Peyer's patch (tissue), 4 donors: ENCODE measurements at regions not wholly inside any gene's neighbourhood (a gene's known extent, or its start where the extent isn't known, plus 50 kb on each side); places are given as distances from the start of the nearest gene placed in this dataset.

Experiments
- POLR2A ChIP-seq, 2 donors: fragments of 450-650 bp; IDR thresholded peaks; one replicate each; pipeline ENCODE4 v1.5.1; 2017; ENCODE audit warnings: antibody characterized with exemption in 2 of 2, mild to moderate bottlenecking in 2 of 2, moderate library complexity in 2 of 2
- TF ChIP-seq, protein P1 (sequence below), 6 experiments: fragments of 450-650 bp in 4 of 6; fragments of 200-600 bp in 2 of 6; sonication (generic) in 1 of 6; IDR thresholded peaks; one replicate each; pipeline ENCODE4 v1.5.1; 2017 to 2019; ENCODE audit warnings: antibody characterized with exemption in 6 of 6, mild to moderate bottlenecking in 3 of 6, moderate library complexity in 1 of 6

DNA sequence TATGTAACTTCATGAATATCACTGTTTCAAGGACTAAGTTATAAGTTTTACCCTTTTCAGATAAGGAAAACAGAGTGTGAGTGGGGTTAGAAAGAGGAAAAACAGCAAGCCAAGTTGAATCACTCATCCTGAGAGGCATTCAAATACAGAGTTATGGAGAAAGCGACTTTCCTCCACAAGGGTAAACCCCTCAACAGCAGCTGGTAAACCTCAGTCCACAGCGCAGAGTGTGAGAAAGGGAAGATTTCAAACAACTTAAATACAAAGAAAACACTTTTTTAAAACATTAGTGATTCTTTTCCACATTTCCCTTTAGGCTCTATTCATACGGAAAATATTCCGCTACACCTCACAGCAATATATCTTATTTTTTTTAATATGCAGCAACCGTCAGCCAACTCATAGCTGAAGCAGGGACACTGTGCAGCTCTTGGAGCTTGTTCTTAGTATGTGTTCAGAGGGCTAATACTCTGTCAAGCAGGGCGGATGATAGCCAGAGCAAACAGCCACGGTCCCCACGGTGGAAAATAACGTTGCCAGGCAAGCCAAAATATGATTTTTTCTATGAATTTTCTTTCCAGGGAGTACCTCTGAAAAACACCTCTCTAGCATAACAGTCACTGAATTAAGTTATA is 488.9 kb upstream of the FAT1 start:
- TF ChIP-seq POLR2A (IDR thresholded peaks at IDR 0.05), result no peak
- TF ChIP-seq, protein P1, sequence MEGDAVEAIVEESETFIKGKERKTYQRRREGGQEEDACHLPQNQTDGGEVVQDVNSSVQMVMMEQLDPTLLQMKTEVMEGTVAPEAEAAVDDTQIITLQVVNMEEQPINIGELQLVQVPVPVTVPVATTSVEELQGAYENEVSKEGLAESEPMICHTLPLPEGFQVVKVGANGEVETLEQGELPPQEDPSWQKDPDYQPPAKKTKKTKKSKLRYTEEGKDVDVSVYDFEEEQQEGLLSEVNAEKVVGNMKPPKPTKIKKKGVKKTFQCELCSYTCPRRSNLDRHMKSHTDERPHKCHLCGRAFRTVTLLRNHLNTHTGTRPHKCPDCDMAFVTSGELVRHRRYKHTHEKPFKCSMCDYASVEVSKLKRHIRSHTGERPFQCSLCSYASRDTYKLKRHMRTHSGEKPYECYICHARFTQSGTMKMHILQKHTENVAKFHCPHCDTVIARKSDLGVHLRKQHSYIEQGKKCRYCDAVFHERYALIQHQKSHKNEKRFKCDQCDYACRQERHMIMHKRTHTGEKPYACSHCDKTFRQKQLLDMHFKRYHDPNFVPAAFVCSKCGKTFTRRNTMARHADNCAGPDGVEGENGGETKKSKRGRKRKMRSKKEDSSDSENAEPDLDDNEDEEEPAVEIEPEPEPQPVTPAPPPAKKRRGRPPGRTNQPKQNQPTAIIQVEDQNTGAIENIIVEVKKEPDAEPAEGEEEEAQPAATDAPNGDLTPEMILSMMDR (IDR thresholded peaks at IDR 0.05), result no peak
